Activated gamma-delta T cell treated with anti-CD3 and anti-CD28 coated beads, Interleukin-2, amount 50 U/mL, for 16 hours (primary cell): ENCODE measurements at regions not wholly inside any gene's neighbourhood (a gene's known extent, or its start where the extent isn't known, plus 50 kb on each side); places are given as distances from the start of the nearest gene placed in this dataset.
"Not testable (repeated sequence)": the region's sequence is repeated elsewhere in the genome, so short reads cannot be mapped to it uniquely, and the experiment has no call there.

Source experiments
- DNase-seq: peaks from one replicate; pipeline ENCODE4 v3.0.0-alpha.2; 2020; ENCODE audit warnings: low read depth

- DNase-seq = not testable (repeated sequence)
Measured at GRCh38 chr6:102758536-102758935, 1365.0 kb downstream of the GRIK2 start.

GRCh38 chr6:102749210-102749971 is 1355.9 kb downstream of the GRIK2 start:
- no peak for DNase-seq

GRCh38 chr6:102746941-102747340 is 1353.4 kb downstream of the GRIK2 start:
- no peak for DNase-seq

GRCh38 chr6:102742754-102743356 is 1349.3 kb downstream of the GRIK2 start:
- no peak for DNase-seq

GRCh38 chr6:102742028-102742427 is 1348.5 kb downstream of the GRIK2 start:
- DNase-seq = no peak

GRCh38 chr6:102736941-102737368 is 1343.4 kb downstream of the GRIK2 start:
- DNase-seq = no peak

GRCh38 chr6:102732898-102733297 is 1339.4 kb downstream of the GRIK2 start:
- no peak for DNase-seq

GRCh38 chr6:102722086-102722485 is 1328.6 kb downstream of the GRIK2 start:
- not testable (repeated sequence) for DNase-seq

GRCh38 chr6:102717737-102718456 is 1324.4 kb downstream of the GRIK2 start:
- no peak for DNase-seq

GRCh38 chr6:102717252-102717651 is 1323.7 kb downstream of the GRIK2 start:
- DNase-seq = no peak

- no peak for DNase-seq
Measured at GRCh38 chr6:102701019-102701418, 1307.5 kb downstream of the GRIK2 start.

GRCh38 chr6:102686461-102686860 is 1293.0 kb downstream of the GRIK2 start:
- no peak for DNase-seq

GRCh38 chr6:102680413-102680812 is 1286.9 kb downstream of the GRIK2 start:
- no peak for DNase-seq

GRCh38 chr6:102679865-102680264 is 1286.4 kb downstream of the GRIK2 start:
- no peak for DNase-seq

- DNase-seq = no peak
Measured at GRCh38 chr6:102677225-102677624, 1283.7 kb downstream of the GRIK2 start.

- DNase-seq = no peak
Measured at GRCh38 chr6:102670735-102671134, 1277.2 kb downstream of the GRIK2 start.

- no peak for DNase-seq
Measured at GRCh38 chr6:102662851-102663250, 1269.3 kb downstream of the GRIK2 start.

- DNase-seq = no peak
Measured at GRCh38 chr6:102660303-102660702, 1266.8 kb downstream of the GRIK2 start.

GRCh38 chr6:102655823-102656222 is 1262.3 kb downstream of the GRIK2 start:
- DNase-seq = no peak

- no peak for DNase-seq
Measured at GRCh38 chr6:102641426-102641825, 1247.9 kb downstream of the GRIK2 start.

GRCh38 chr6:102631921-102632320 is 1238.4 kb downstream of the GRIK2 start:
- DNase-seq = no peak

- no peak for DNase-seq
Measured at GRCh38 chr6:102623201-102623600, 1229.7 kb downstream of the GRIK2 start.

- DNase-seq = no peak
Measured at GRCh38 chr6:102619585-102619984, 1226.1 kb downstream of the GRIK2 start.
